ENCODE measurements at regions not wholly inside any gene's neighbourhood (a gene's known extent, or its start where the extent isn't known, plus 50 kb on each side); places are given as distances from the start of the nearest gene placed in this dataset.

GRCh38 chr4:74522251-74522991 is 77.5 kb downstream of the AREG start:
- Histone ChIP-seq H3K9me3 (replicated peaks in 1 of 2; ENCODE audit: control insufficient read depth in 2 of 2, insufficient read depth in 1 of 2, low read depth in 1 of 2, low read length in 2 of 2) (no peaks in the 10 kb centered on the region), H3K4me3 (ENCODE audit: low read length in 2 of 2) (no peak overlapping the region), H3K23ac (ENCODE audit: low read depth, low read length, poor library complexity) (no peak overlapping the region), H3K18ac (ENCODE audit: low read length) (no peak overlapping the region), H3K79me1 (ENCODE audit: low read depth, low read length) (no peaks in the 10 kb centered on the region), H2BK12ac (ENCODE audit: low read length) (no peak overlapping the region), H2BK5ac (ENCODE audit: low read length) (no peak overlapping the region), H2BK120ac (ENCODE audit: low read depth, low read length) (no peak overlapping the region), H3K4me1 (ENCODE audit: control insufficient read depth in 2 of 2, insufficient read depth in 1 of 2, low read depth in 1 of 2, low read length in 2 of 2) (no peaks in the 10 kb centered on the region), H3K14ac (ENCODE audit: low read length) (no peak overlapping the region), H4K8ac (ENCODE audit: low read depth, low read length) (no peak overlapping the region), H3K36me3 (replicated peaks in 1 of 2; ENCODE audit: control insufficient read depth in 2 of 2, insufficient read depth in 2 of 2, low read length in 2 of 2) (no peaks in the 10 kb centered on the region), H2BK15ac (ENCODE audit: low read length) (no peak overlapping the region), H2AFZ (ENCODE audit: low read length) (no peak overlapping the region), H2AK5ac (ENCODE audit: low read depth, low read length) (no peak overlapping the region), H3K4ac (ENCODE audit: low read length) (no peak overlapping the region), H3K4me2 (ENCODE audit: insufficient read depth, low read length, poor library complexity, severe bottlenecking) (no peak overlapping the region), H3K27ac (replicated peaks; ENCODE audit: low read length) (no peak overlapping the region), H3K9ac (ENCODE audit: low read depth, low read length, poor library complexity) (no peak overlapping the region), H4K91ac (ENCODE audit: low read depth, low read length, poor library complexity) (no peak overlapping the region), H3K27me3 (ENCODE audit: control insufficient read depth in 3 of 3, insufficient read depth in 3 of 3, low read depth in 1 of 3, low read length in 3 of 3) (no peaks in the 10 kb centered on the region)
- DNase-seq (ENCODE audit: low spot score) = no peak
- no CpG with 5 or more reads among the region's 3 CpGs for WGBS, 2 donors (ENCODE audit: extremely low coverage in 2 of 2, insufficient read length in 2 of 2, insufficient replicate concordance in 1 of 2)

GRCh38 chr4:74523096-74523495 is 78.2 kb downstream of the AREG start:
- no peaks in the 10 kb centered on the region for H3K4me1 ChIP-seq (ENCODE audit: control insufficient read depth in 2 of 2, insufficient read depth in 1 of 2, low read depth in 1 of 2, low read length in 2 of 2)
- H3K79me1 ChIP-seq (ENCODE audit: low read depth, low read length) = no peaks in the 10 kb centered on the region
- no CpG with 5 or more reads among the region's 1 CpG for WGBS, 2 donors (ENCODE audit: extremely low coverage in 2 of 2, insufficient read length in 2 of 2, insufficient replicate concordance in 1 of 2)
- no peak overlapping the region for H2BK120ac ChIP-seq (ENCODE audit: low read depth, low read length)
- H3K14ac ChIP-seq (ENCODE audit: low read length) = no peak overlapping the region
- H3K36me3 ChIP-seq (replicated peaks in 1 of 2; ENCODE audit: control insufficient read depth in 2 of 2, insufficient read depth in 2 of 2, low read length in 2 of 2) = no peaks in the 10 kb centered on the region
- no peaks in the 10 kb centered on the region for H3K9me3 ChIP-seq (replicated peaks in 1 of 2; ENCODE audit: control insufficient read depth in 2 of 2, insufficient read depth in 1 of 2, low read depth in 1 of 2, low read length in 2 of 2)
- no peak overlapping the region for H2BK5ac ChIP-seq (ENCODE audit: low read length)
- H3K18ac ChIP-seq (ENCODE audit: low read length) = no peak overlapping the region
- DNase-seq (ENCODE audit: low spot score) = no peak
- H3K23ac ChIP-seq (ENCODE audit: low read depth, low read length, poor library complexity) = no peak overlapping the region
- no peak overlapping the region for H4K8ac ChIP-seq (ENCODE audit: low read depth, low read length)
- H3K4me3 ChIP-seq (ENCODE audit: low read length in 2 of 2) = no peak overlapping the region
- H4K91ac ChIP-seq (ENCODE audit: low read depth, low read length, poor library complexity) = no peak overlapping the region
- no peak overlapping the region for H2BK12ac ChIP-seq (ENCODE audit: low read length)
- no peak overlapping the region for H3K4me2 ChIP-seq (ENCODE audit: insufficient read depth, low read length, poor library complexity, severe bottlenecking)
- no peak overlapping the region for H2BK15ac ChIP-seq (ENCODE audit: low read length)
- H3K27ac ChIP-seq (replicated peaks; ENCODE audit: low read length) = no peak overlapping the region
- H3K9ac ChIP-seq (ENCODE audit: low read depth, low read length, poor library complexity) = no peak overlapping the region
- H3K27me3 ChIP-seq (ENCODE audit: control insufficient read depth in 3 of 3, insufficient read depth in 3 of 3, low read depth in 1 of 3, low read length in 3 of 3) = no peaks in the 10 kb centered on the region
- H2AFZ ChIP-seq (ENCODE audit: low read length) = no peak overlapping the region
- no peak overlapping the region for H2AK5ac ChIP-seq (ENCODE audit: low read depth, low read length)
- no peak overlapping the region for H3K4ac ChIP-seq (ENCODE audit: low read length)

- Histone ChIP-seq H2AFZ (ENCODE audit: low read length) (no peak overlapping the region), H3K27me3 (ENCODE audit: control insufficient read depth in 3 of 3, insufficient read depth in 3 of 3, low read depth in 1 of 3, low read length in 3 of 3) (no peaks in the 10 kb centered on the region), H3K18ac (ENCODE audit: low read length) (no peak overlapping the region), H4K91ac (ENCODE audit: low read depth, low read length, poor library complexity) (no peak overlapping the region), H3K9me3 (replicated peaks in 1 of 2; ENCODE audit: control insufficient read depth in 2 of 2, insufficient read depth in 1 of 2, low read depth in 1 of 2, low read length in 2 of 2) (no peaks in the 10 kb centered on the region), H2AK5ac (ENCODE audit: low read depth, low read length) (no peak overlapping the region), H2BK5ac (ENCODE audit: low read length) (no peak overlapping the region), H3K4me1 (ENCODE audit: control insufficient read depth in 2 of 2, insufficient read depth in 1 of 2, low read depth in 1 of 2, low read length in 2 of 2) (no peaks in the 10 kb centered on the region), H3K27ac (replicated peaks; ENCODE audit: low read length) (no peak overlapping the region), H3K9ac (ENCODE audit: low read depth, low read length, poor library complexity) (no peak overlapping the region), H3K14ac (ENCODE audit: low read length) (no peak overlapping the region), H3K79me1 (ENCODE audit: low read depth, low read length) (no peaks in the 10 kb centered on the region), H3K4ac (ENCODE audit: low read length) (no peak overlapping the region), H2BK120ac (ENCODE audit: low read depth, low read length) (no peak overlapping the region), H4K8ac (ENCODE audit: low read depth, low read length) (no peak overlapping the region), H3K36me3 (replicated peaks in 1 of 2; ENCODE audit: control insufficient read depth in 2 of 2, insufficient read depth in 2 of 2, low read length in 2 of 2) (no peaks in the 10 kb centered on the region), H2BK12ac (ENCODE audit: low read length) (no peak overlapping the region), H3K4me3 (ENCODE audit: low read length in 2 of 2) (no peak overlapping the region), H3K4me2 (ENCODE audit: insufficient read depth, low read length, poor library complexity, severe bottlenecking) (no peak overlapping the region), H3K23ac (ENCODE audit: low read depth, low read length, poor library complexity) (no peak overlapping the region), H2BK15ac (ENCODE audit: low read length) (no peak overlapping the region)
- no peak for DNase-seq (ENCODE audit: low spot score)
These were observed 80.0 kb downstream of the AREG start for GRCh38 chr4:74524985-74525384.

GRCh38 chr4:74527049-74527448 is 82.1 kb downstream of the AREG start:
- Histone ChIP-seq H3K14ac (ENCODE audit: low read length) (no peak overlapping the region), H3K18ac (ENCODE audit: low read length) (no peak overlapping the region), H3K4me2 (ENCODE audit: insufficient read depth, low read length, poor library complexity, severe bottlenecking) (no peak overlapping the region), H3K27me3 (ENCODE audit: control insufficient read depth in 3 of 3, insufficient read depth in 3 of 3, low read depth in 1 of 3, low read length in 3 of 3) (no peaks in the 10 kb centered on the region), H3K4me3 (ENCODE audit: low read length in 2 of 2) (no peak overlapping the region), H2BK12ac (ENCODE audit: low read length) (no peak overlapping the region), H2AFZ (ENCODE audit: low read length) (no peak overlapping the region), H3K27ac (replicated peaks; ENCODE audit: low read length) (no peak overlapping the region), H3K23ac (ENCODE audit: low read depth, low read length, poor library complexity) (no peak overlapping the region), H2BK120ac (ENCODE audit: low read depth, low read length) (no peak overlapping the region), H3K36me3 (replicated peaks in 1 of 2; ENCODE audit: control insufficient read depth in 2 of 2, insufficient read depth in 2 of 2, low read length in 2 of 2) (no peaks in the 10 kb centered on the region), H4K91ac (ENCODE audit: low read depth, low read length, poor library complexity) (no peak overlapping the region), H2AK5ac (ENCODE audit: low read depth, low read length) (no peak overlapping the region), H3K4me1 (ENCODE audit: control insufficient read depth in 2 of 2, insufficient read depth in 1 of 2, low read depth in 1 of 2, low read length in 2 of 2) (no peaks in the 10 kb centered on the region), H3K79me1 (ENCODE audit: low read depth, low read length) (no peaks in the 10 kb centered on the region), H3K9me3 (replicated peaks in 1 of 2; ENCODE audit: control insufficient read depth in 2 of 2, insufficient read depth in 1 of 2, low read depth in 1 of 2, low read length in 2 of 2) (no peaks in the 10 kb centered on the region), H3K9ac (ENCODE audit: low read depth, low read length, poor library complexity) (no peak overlapping the region), H2BK15ac (ENCODE audit: low read length) (no peak overlapping the region), H4K8ac (ENCODE audit: low read depth, low read length) (no peak overlapping the region), H3K4ac (ENCODE audit: low read length) (no peak overlapping the region), H2BK5ac (ENCODE audit: low read length) (no peak overlapping the region)
- no CpG with 5 or more reads among the region's 1 CpG for WGBS, 2 donors (ENCODE audit: extremely low coverage in 2 of 2, insufficient read length in 2 of 2, insufficient replicate concordance in 1 of 2)
- no peak for DNase-seq (ENCODE audit: low spot score)
